HCT116 (cell line): ENCODE measurements at regions not wholly inside any gene's neighbourhood (a gene's known extent, or its start where the extent isn't known, plus 50 kb on each side); places are given as distances from the start of the nearest gene placed in this dataset.

Experiments
- ATF3 ChIP-seq: IDR thresholded peaks from 2 replicates; pipeline ENCODE4 v1.6.1; 2012
- CTCF ChIP-seq, 3 experiments: fragments of 200-600 bp in 1 of 3; sonication (generic) in 1 of 3; IDR thresholded peaks in 2 of 3; conservative IDR thresholded peaks in 1 of 3; 2 replicates each; pipeline ENCODE4 v1.5.1; 2012 to 2017; ENCODE audit warnings: low read depth in 2 of 3, low read length in 2 of 3, antibody characterized with exemption in 1 of 3, borderline replicate concordance in 1 of 3, control low read depth in 1 of 3, mild to moderate bottlenecking in 1 of 3, mixed read lengths in 1 of 3, mixed run types in 1 of 3, moderate library complexity in 1 of 3; ENCODE audit not compliant: insufficient read depth in 1 of 3
- EZH2 ChIP-seq: fragments of 200-600 bp; sonication (generic); IDR thresholded peaks from 2 replicates; pipeline ENCODE4 v1.6.1; 2017; ENCODE audit warnings: antibody characterized with exemption, mixed run types
- EZH2phosphoT487 ChIP-seq: fragments of 200-600 bp; IDR thresholded peaks from 2 replicates; pipeline ENCODE4 v1.6.1; 2018; ENCODE audit warnings: antibody characterized with exemption, borderline replicate concordance
- JUND ChIP-seq: IDR thresholded peaks from 2 replicates; pipeline ENCODE4 v1.6.1; 2012
- MAX ChIP-seq: IDR thresholded peaks from 2 replicates; pipeline ENCODE4 v1.6.1; 2012
- POLR2A ChIP-seq: IDR thresholded peaks from 2 replicates; pipeline ENCODE4 v1.7.0; 2011; ENCODE audit warnings: borderline replicate concordance; ENCODE audit not compliant: insufficient read depth, insufficient read length; ENCODE audit errors: extremely low read depth
- POLR2AphosphoS5 ChIP-seq: IDR thresholded peaks from 2 replicates; pipeline ENCODE4 v1.6.1; 2011; ENCODE audit warnings: mild to moderate bottlenecking, low read depth, low read length, moderate library complexity
- RAD21 ChIP-seq: IDR thresholded peaks from 2 replicates; pipeline ENCODE4 v1.6.1; 2012; ENCODE audit warnings: low read depth, mild to moderate bottlenecking
- REST ChIP-seq: IDR thresholded peaks from 2 replicates; pipeline ENCODE4 v1.6.1; 2012; ENCODE audit warnings: low read depth
- SIN3A ChIP-seq: IDR thresholded peaks from 2 replicates; pipeline ENCODE4 v1.6.1; 2012; ENCODE audit warnings: low read depth
- SRF ChIP-seq: IDR thresholded peaks from 2 replicates; pipeline ENCODE4 v1.6.1; 2012; ENCODE audit warnings: low read depth
- YY1 ChIP-seq: IDR thresholded peaks from 2 replicates; pipeline ENCODE4 v1.6.1; 2011; ENCODE audit warnings: low read length, low read depth, moderate library complexity, mild to moderate bottlenecking; ENCODE audit not compliant: insufficient replicate concordance; ENCODE audit errors: extremely low read depth
- ZNF274 ChIP-seq: fragments of 200-500 bp; sonication (Bioruptor generic); IDR thresholded peaks from 2 replicates; pipeline ENCODE4 v1.6.1; 2014; ENCODE audit warnings: mild to moderate bottlenecking, low read depth, low read length, inconsistent platforms

- no peak for TF ChIP-seq RAD21
- TF ChIP-seq EZH2phosphoT487: no peak
- no peak for TF ChIP-seq CTCF (IDR thresholded peaks at IDR 0.05 in 2 of 3, conservative IDR thresholded peaks at IDR 0.05 in 1 of 3; ENCODE audit: borderline replicate concordance in 1 of 3, insufficient read depth in 1 of 3, low read depth in 2 of 3, low read length in 2 of 3)
- no peak for TF ChIP-seq SRF
- TF ChIP-seq POLR2A: no peak
- no peak for TF ChIP-seq MAX
- TF ChIP-seq REST: no peak
- no peak for TF ChIP-seq SIN3A
- TF ChIP-seq EZH2: no peak
- TF ChIP-seq POLR2AphosphoS5: no peak
- no peak for TF ChIP-seq JUND
- no peak for TF ChIP-seq YY1
- TF ChIP-seq ZNF274: no peak
- no peak for TF ChIP-seq ATF3
Observed at GRCh38 chr2:82128051-82128450, 1823.5 kb upstream of the LRRTM1 start.
